Mucosa of descending colon (tissue), 3 donors: ENCODE measurements at regions not wholly inside any gene's neighbourhood (a gene's known extent, or its start where the extent isn't known, plus 50 kb on each side); places are given as distances from the start of the nearest gene placed in this dataset.

Experiments
- ATAC-seq: fragments of 200-7000 bp; cut with Tn5 transposase; one replicate; pipeline ENCODE4 v1.9.1; 2020; ENCODE audit warnings: mild to moderate bottlenecking, moderate library complexity
- DNase-seq, 3 donors: peaks; one replicate each; pipeline ENCODE4 v3.0.0-alpha.2; 2020
- H3K36me3 ChIP-seq: fragments of 200-600 bp; one replicate; pipeline ENCODE4 v1.8.0; 2021; ENCODE audit warnings: low read depth, mild to moderate bottlenecking
- H3K4me1 ChIP-seq: fragments of 200-600 bp; one replicate; pipeline ENCODE4 v1.8.0; 2021; ENCODE audit warnings: low read depth, mild to moderate bottlenecking
- H3K4me3 ChIP-seq: fragments of 200-600 bp; one replicate; pipeline ENCODE4 v1.8.0; 2021; ENCODE audit warnings: mild to moderate bottlenecking
- H3K9me3 ChIP-seq: fragments of 200-600 bp; one replicate; pipeline ENCODE4 v1.8.0; 2021; ENCODE audit warnings: mild to moderate bottlenecking
- intact Hi-C, 2 donors: fragments of 100-400 bp; cut with DNase I in 1 of 2; cut with micrococcal nuclease in 1 of 2; formaldehyde crosslinking; loops; one replicate each; pipeline versions ENCODE4 v1.11.0 to v1.11.1; 2022; cut with DNase I, micrococcal nuclease
- TF ChIP-seq, protein P1 (sequence below): fragments of 200-600 bp; IDR thresholded peaks from one replicate; pipeline ENCODE4 v1.8.0; 2022; ENCODE audit warnings: antibody characterized with exemption, mild to moderate bottlenecking
- donor health status: DM: no; HTN: no; CAD: no; lungs with moderate emphysema.
- donor health status: DM: no; HTN: no; CAD: no.
- donor health status: DM: no; HTN: yes; CAD: no.

DNA sequence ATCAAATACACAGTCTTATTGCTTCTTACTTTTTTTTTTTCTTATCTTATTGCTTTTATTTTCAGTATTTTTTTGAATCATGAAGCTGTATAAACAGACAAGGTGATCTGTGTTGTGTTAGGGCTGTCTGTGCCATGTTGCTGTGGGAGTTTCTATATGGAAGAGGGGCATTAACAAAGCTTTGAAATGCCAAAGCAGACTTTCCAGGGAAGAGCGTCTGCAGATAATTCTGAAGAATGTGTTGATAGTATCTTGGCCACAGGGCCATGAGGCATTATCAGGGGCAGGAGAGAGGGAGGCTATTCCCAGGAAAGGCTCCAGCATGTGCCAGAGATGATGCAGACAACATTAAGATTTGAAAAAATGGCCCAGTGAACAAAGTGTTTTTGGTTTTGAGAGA, 354.5 kb downstream of the UTRN start:
- intact Hi-C loops: no loop called here
- no peak overlapping the region for H3K4me3 ChIP-seq
- ATAC-seq: no peak

DNA sequence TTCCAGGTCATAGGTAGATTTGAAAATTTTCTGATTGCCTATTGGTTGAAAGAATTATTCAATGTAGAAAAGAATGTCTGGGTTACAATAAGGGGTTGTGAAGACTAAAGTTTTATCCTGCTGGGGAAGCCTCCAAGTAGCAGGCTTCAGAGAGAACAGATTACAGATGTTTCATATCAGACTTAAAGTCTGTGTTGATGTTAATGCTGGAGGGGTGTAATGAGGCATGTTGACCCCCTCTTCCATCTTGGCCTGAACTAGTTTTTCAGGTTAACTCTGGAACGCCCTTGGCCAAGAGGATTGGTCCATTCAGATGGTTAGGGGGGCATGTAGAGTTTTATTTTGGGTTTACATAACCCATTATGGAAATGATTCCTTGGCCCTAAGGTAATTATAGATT, 356.2 kb downstream of the UTRN start:
- intact Hi-C loops: no loop called here
- H3K9me3 ChIP-seq: no peaks in the 10 kb centered on the region
- DNase-seq: no peak
- H3K4me3 ChIP-seq: no peak overlapping the region
- ATAC-seq: no peak
- H3K36me3 ChIP-seq: no peaks in the 10 kb centered on the region
- TF ChIP-seq, protein P1, sequence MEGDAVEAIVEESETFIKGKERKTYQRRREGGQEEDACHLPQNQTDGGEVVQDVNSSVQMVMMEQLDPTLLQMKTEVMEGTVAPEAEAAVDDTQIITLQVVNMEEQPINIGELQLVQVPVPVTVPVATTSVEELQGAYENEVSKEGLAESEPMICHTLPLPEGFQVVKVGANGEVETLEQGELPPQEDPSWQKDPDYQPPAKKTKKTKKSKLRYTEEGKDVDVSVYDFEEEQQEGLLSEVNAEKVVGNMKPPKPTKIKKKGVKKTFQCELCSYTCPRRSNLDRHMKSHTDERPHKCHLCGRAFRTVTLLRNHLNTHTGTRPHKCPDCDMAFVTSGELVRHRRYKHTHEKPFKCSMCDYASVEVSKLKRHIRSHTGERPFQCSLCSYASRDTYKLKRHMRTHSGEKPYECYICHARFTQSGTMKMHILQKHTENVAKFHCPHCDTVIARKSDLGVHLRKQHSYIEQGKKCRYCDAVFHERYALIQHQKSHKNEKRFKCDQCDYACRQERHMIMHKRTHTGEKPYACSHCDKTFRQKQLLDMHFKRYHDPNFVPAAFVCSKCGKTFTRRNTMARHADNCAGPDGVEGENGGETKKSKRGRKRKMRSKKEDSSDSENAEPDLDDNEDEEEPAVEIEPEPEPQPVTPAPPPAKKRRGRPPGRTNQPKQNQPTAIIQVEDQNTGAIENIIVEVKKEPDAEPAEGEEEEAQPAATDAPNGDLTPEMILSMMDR: no peak
- H3K4me1 ChIP-seq: no peaks in the 10 kb centered on the region

More for the DNA sequence above, 354.5 kb downstream of the UTRN start:
- DNase-seq: no peak
- H3K4me1 ChIP-seq: no peaks in the 10 kb centered on the region
- H3K36me3 ChIP-seq: no peaks in the 10 kb centered on the region
- H3K9me3 ChIP-seq: no peaks in the 10 kb centered on the region
- TF ChIP-seq, protein P1: no peak

DNA sequence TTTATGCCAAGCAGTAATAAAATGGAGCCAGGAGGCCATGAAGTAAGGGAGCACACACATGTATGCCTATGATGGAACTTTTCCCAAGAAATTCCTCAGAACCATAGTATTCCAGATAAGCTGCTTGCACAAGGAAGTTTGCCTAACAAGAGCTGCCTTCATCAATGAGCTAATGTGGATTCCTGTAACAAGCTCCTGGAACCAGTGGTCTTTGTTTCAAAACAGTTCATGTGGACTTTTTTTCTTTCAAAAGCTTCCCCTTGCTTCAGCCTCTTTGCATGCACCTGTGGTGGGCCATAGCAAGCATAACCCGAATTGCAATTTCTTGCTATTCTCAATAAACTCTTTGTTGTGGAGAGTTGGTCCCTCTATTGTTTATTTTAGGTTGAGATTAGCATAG, 359.6 kb downstream of the UTRN start:
- H3K9me3 ChIP-seq: no peaks in the 10 kb centered on the region
- H3K36me3 ChIP-seq: no peaks in the 10 kb centered on the region
- ATAC-seq (no peak), DNase-seq (no peak)
- H3K4me1 ChIP-seq: no peaks in the 10 kb centered on the region
- intact Hi-C loops: no loop called here
- H3K4me3 ChIP-seq: no peak overlapping the region
- TF ChIP-seq, protein P1: no peak

DNA sequence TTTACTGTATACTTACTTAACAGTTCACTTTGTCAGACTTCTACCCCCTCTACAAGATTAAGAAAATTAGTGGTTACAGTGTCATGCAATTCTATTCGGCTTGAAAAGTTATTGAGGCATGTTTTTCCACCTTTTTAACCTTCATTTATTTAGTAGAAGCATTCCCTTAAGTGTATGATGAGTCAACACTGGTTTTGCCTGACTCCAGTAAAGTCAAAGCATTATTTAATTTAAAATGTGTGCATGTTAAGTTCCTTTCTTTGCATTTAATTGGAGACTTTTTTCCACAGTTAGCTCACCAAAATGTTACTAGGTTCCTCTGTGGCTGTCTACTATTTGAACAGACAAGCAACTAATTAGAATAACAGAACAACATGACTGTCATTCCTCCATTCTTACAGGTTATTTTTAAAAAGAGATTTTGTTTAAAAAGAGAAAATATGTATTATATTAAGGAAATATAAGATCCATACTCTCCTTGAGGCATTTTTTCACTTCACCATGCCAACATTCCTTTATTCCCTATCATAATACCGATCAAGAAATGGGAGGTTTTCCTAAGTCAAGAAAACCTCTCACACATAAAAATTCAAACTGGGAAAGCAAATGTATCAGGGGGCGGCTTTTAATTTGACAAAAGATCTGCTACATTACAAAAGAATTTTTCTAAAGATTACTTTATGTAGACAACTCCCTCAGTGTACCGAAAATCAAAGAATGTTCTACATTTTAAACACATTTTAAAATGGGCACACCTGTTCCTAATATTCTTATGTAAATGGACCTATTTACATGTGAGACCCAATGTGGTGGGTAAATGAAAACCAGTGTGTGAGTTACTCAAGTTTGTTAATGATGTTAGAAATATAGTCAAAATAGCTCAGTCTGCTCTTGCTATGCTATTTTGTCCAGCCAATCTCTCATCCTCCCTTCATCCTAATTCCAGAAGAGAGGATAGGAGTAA, 361.2 kb downstream of the UTRN start:
- Histone ChIP-seq H3K36me3 (no peaks in the 10 kb centered on the region), H3K4me3 (no peak overlapping the region), H3K9me3 (no peaks in the 10 kb centered on the region), H3K4me1 (peaks cover 2% of the 10 kb centered on the region)
- intact Hi-C loops: no loop called here
- TF ChIP-seq, protein P1: no peak
- ATAC-seq (no peak), DNase-seq (no peak)

DNA sequence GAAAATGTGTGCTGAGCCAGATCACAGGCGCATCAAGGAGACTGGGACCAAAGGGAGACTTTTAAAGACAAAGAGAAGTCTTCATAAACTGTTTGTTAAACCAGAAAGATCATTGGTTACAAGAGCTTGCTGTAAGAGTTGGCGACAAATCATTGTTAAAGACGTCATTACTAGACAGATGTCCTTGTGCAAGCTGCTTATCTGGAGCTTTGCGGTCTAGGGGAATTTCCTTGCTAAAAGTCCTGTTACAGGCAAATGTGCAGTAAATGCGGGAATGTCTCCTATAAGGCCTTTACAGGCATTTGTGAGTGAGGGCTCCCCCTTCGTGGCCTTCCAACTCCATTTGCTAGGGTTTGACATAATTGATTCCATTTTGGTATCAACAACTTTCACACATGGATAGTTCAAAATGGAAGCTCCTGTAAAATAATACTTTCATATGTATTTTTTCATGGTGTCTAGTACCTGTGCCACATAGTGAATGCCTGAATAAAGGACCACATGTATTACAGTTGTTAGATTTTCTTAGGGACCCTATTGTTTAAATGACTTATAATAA, 362.4 kb downstream of the UTRN start:
- H3K9me3 ChIP-seq: no peaks in the 10 kb centered on the region
- DNase-seq (no peak), ATAC-seq (no peak)
- H3K36me3 ChIP-seq: no peaks in the 10 kb centered on the region
- TF ChIP-seq, protein P1: no peak
- intact Hi-C loops: no loop called here
- H3K4me1 ChIP-seq: peaks cover 9% of the 10 kb centered on the region
- H3K4me3 ChIP-seq: no peak overlapping the region
